ENCODE measurements at regions not wholly inside any gene's neighbourhood (a gene's known extent, or its start where the extent isn't known, plus 50 kb on each side); places are given as distances from the start of the nearest gene placed in this dataset.

- TF ChIP-seq CTCF (IDR thresholded peaks at IDR 0.05; ENCODE audit: low read depth, low read length, poor library complexity, severe bottlenecking) (no peak), EZH2phosphoT487 (IDR thresholded peaks at IDR 0.05; ENCODE audit: borderline replicate concordance, low read length) (no peak)
These were observed 1317.4 kb upstream of the DIAPH2 start for GRCh38 chrX:95367286-95367685.

Measured in DOHH2 (cell line).